ENCODE measurements at regions not wholly inside any gene's neighbourhood (a gene's known extent, or its start where the extent isn't known, plus 50 kb on each side); places are given as distances from the start of the nearest gene placed in this dataset.
"Not testable (repeated sequence)": the region's sequence is repeated elsewhere in the genome, so short reads cannot be mapped to it uniquely, and the experiment has no call there.

DNA sequence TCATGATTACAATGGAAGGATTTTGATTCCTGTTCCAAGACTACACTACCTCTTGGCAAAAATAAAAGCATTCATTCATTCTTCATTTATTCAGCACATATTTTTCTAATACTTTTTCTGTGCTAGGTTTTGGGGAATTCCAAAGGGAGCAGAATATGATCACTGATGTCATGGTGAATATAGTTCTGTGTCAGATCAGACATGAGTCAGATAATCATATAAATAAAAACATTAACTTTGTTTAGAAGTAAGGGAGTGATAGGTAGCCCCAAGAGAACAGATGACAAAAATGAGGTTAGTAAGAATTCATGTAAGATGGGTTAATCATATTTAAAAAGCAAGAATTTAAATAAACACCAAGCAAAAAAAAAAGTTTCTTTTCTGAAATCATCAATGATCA is 94.1 kb upstream of the RANBP6 start:
- ATAC-seq (ENCODE audit: low read depth) = no peak
- ChIA-PET POLR2A (no interaction called here), CTCF (no interaction called here)
- intact Hi-C loops (cut with micrococcal nuclease) = no loop called here
- H3K27ac Mint-ChIP-seq = no peak overlapping the region
- H3K4me3 Mint-ChIP-seq = no peak overlapping the region
- no peak for DNase-seq
- TF ChIP-seq, protein P1, sequence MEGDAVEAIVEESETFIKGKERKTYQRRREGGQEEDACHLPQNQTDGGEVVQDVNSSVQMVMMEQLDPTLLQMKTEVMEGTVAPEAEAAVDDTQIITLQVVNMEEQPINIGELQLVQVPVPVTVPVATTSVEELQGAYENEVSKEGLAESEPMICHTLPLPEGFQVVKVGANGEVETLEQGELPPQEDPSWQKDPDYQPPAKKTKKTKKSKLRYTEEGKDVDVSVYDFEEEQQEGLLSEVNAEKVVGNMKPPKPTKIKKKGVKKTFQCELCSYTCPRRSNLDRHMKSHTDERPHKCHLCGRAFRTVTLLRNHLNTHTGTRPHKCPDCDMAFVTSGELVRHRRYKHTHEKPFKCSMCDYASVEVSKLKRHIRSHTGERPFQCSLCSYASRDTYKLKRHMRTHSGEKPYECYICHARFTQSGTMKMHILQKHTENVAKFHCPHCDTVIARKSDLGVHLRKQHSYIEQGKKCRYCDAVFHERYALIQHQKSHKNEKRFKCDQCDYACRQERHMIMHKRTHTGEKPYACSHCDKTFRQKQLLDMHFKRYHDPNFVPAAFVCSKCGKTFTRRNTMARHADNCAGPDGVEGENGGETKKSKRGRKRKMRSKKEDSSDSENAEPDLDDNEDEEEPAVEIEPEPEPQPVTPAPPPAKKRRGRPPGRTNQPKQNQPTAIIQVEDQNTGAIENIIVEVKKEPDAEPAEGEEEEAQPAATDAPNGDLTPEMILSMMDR (IDR thresholded peaks at IDR 0.05) = no peak
- H3K4me1 Mint-ChIP-seq = no peaks in the 10 kb centered on the region
- no peaks in the 10 kb centered on the region for H3K36me3 Mint-ChIP-seq (ENCODE audit: low read depth)
- H3K9me3 Mint-ChIP-seq = no peaks in the 10 kb centered on the region
- no peaks in the 10 kb centered on the region for H3K27me3 Mint-ChIP-seq

DNA sequence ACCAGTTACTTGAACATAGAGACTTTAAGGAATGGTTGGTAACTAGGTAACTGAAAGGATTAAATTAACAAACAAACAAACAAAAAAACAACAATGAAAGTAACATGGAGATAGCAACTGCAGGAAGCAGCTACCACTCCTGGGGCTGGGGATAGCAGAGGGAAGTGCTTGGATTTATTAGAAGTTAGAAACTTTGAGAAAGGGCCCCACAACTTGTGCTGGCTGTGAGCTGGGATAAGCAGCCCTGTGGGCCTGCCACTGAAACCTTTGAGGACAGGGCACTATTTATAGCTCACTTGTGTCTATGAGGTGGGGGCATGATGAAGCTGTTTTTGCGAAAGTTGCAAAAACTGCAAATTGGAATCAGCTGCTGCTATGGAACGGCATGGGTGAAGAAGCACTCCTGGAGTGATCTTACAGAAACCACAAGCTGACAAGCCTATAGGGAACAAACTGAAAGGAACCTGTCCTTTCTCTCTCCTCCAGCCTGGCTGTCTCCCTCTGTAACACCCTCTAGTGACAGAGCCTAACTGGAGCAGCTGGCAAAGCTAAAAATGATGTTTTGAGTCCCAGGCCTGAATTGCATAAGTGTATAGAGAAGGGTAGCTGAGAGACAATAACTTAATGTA is 91.4 kb upstream of the RANBP6 start:
- TF ChIP-seq, protein P1 (IDR thresholded peaks at IDR 0.05) = no peak
- Mint-ChIP-seq H3K36me3 (ENCODE audit: low read depth) (no peaks in the 10 kb centered on the region), H3K4me3 (no peak overlapping the region), H3K4me1 (no peaks in the 10 kb centered on the region), H3K27ac (no peak overlapping the region), H3K9me3 (no peaks in the 10 kb centered on the region), H3K27me3 (no peaks in the 10 kb centered on the region)
- DNase-seq (no peak), ATAC-seq (ENCODE audit: low read depth) (no peak)
- POLR2A ChIA-PET = no interaction called here
- intact Hi-C loops (cut with micrococcal nuclease) = no loop called here
- CTCF ChIA-PET = no interaction called here

DNA sequence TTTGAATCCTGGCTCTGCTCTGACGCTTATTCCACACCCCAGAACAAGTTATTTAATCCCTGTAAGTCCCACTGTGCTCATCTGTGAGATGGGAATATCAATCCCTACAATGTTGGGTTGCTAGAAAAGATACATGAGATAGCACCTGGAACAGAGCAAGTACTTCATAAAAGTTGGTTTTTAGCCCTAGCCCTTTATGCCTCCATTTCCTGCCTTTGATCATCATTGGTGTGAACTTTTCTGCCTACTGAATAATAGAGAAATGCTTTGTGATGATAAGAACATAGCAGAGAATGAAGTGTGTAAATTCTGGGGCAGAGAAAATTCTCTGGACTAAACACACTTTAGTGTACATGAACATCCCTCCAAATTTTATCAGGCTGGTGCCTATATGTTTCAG is 90.3 kb upstream of the RANBP6 start:
- H3K27me3 Mint-ChIP-seq = no peaks in the 10 kb centered on the region
- TF ChIP-seq, protein P1 (IDR thresholded peaks at IDR 0.05) = no peak
- CTCF ChIA-PET = no interaction called here
- DNase-seq (no peak), ATAC-seq (ENCODE audit: low read depth) (no peak)
- no peak overlapping the region for H3K27ac Mint-ChIP-seq
- POLR2A ChIA-PET = no interaction called here
- no peaks in the 10 kb centered on the region for H3K9me3 Mint-ChIP-seq
- no peaks in the 10 kb centered on the region for H3K4me1 Mint-ChIP-seq
- no peaks in the 10 kb centered on the region for H3K36me3 Mint-ChIP-seq (ENCODE audit: low read depth)
- intact Hi-C loops (cut with micrococcal nuclease) = no loop called here
- no peak overlapping the region for H3K4me3 Mint-ChIP-seq

DNA sequence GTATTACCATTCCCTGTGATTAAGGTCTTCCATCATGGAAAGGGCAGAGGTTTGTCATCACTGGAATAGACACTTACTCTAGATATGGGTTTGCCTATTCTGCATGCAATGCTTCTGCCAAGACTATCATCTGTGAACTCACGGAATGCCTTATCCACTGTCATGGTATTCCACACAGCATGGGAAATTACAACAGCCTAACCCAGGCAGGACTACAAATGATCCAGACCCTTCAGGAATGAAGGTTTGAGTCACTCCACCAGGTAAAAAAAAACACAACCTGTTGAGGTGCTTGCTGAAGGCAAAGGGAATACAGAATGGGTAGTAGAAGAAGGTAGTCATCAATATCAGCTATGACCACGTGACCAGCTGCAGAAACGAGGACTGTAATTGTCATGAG is 89.0 kb upstream of the RANBP6 start:
- ATAC-seq (ENCODE audit: low read depth); H3K9me3 Mint-ChIP-seq; H3K36me3 Mint-ChIP-seq (ENCODE audit: low read depth); intact Hi-C loops (cut with micrococcal nuclease); CTCF ChIA-PET; H3K4me1 Mint-ChIP-seq; POLR2A ChIA-PET; DNase-seq; H3K4me3 Mint-ChIP-seq; H3K27ac Mint-ChIP-seq; H3K27me3 Mint-ChIP-seq: not testable (repeated sequence)

DNA sequence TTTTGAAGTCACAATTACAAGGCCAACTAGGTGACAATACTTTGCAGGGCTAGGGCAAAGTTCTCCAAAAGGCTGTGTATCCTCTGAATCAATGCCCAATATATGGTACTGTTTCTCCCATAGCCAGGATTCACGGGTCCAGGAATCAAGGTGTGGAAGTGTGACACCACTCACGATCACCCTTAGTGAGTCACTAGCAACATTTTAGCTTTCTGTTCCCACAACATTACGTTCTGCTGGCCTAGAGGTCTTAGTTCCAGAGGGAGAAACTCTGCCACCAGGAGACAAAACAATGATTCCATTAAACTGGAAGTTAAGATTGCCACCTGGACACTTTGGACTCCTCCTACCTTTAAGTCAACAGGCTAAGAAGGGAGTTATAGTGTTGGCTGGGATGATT is 88.5 kb upstream of the RANBP6 start:
- intact Hi-C loops (cut with micrococcal nuclease); ATAC-seq (ENCODE audit: low read depth); DNase-seq; H3K9me3 Mint-ChIP-seq; H3K4me3 Mint-ChIP-seq; H3K36me3 Mint-ChIP-seq (ENCODE audit: low read depth); H3K4me1 Mint-ChIP-seq; H3K27ac Mint-ChIP-seq; CTCF ChIA-PET; POLR2A ChIA-PET; H3K27me3 Mint-ChIP-seq: not testable (repeated sequence)

DNA sequence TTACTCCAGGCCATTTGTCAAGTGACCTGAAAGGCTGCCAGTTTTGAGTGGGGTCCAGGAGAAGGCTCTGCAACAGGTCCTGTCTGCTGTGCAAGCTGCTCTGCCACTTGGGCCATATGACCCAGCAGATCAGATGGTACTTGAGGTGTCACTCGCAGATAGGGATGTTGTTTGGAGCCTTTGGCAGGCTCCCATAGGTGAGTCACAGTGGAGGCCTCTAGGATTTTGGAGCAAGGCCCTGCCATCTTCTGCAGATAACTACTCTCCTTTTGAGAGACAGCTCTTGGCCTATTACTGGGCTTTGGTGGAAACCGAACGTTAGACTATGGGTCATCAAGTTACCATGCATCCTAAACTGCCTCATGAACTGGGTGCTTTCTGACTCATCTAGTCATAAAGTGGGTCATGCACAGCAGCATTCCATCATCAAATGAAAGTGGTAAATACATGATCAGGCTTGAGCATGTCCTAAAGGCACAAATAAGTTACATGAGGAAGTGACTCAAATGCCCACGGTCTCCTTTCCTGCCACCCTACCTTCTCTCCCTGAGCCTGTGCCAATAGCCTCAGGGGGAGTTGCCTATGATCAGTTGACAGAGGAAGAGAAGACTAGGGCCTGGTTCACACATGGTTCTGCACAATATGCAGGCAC is 87.0 kb upstream of the RANBP6 start:
- intact Hi-C loops (cut with micrococcal nuclease); H3K4me1 Mint-ChIP-seq; H3K4me3 Mint-ChIP-seq; H3K9me3 Mint-ChIP-seq; POLR2A ChIA-PET; ATAC-seq (ENCODE audit: low read depth); H3K27ac Mint-ChIP-seq; DNase-seq; H3K36me3 Mint-ChIP-seq (ENCODE audit: low read depth); H3K27me3 Mint-ChIP-seq; CTCF ChIA-PET: not testable (repeated sequence)

DNA sequence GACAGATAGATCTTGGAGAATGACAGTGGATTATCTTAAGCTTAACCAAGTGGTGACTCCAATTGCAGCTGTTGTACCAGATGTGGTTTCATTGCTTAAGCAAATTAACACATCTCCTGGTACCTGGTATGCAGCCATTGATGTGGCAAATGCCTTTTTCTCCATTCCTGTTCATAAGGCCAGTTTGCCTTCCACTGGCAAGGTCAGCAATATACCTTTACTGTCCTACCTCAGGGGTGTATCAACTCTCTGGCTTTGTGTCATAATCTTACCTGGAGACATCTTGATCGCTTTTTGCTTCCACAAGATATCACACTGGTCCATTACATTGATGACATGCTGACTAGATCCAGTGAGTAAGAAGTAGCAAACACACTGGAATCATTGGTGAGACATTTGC is 86.3 kb upstream of the RANBP6 start:
- CTCF ChIA-PET; ATAC-seq (ENCODE audit: low read depth); H3K4me3 Mint-ChIP-seq; DNase-seq; POLR2A ChIA-PET; H3K36me3 Mint-ChIP-seq (ENCODE audit: low read depth); H3K9me3 Mint-ChIP-seq; H3K27ac Mint-ChIP-seq; H3K4me1 Mint-ChIP-seq; intact Hi-C loops (cut with micrococcal nuclease): not testable (repeated sequence)
- peaks cover 10% of the 10 kb centered on the region for H3K27me3 Mint-ChIP-seq

DNA sequence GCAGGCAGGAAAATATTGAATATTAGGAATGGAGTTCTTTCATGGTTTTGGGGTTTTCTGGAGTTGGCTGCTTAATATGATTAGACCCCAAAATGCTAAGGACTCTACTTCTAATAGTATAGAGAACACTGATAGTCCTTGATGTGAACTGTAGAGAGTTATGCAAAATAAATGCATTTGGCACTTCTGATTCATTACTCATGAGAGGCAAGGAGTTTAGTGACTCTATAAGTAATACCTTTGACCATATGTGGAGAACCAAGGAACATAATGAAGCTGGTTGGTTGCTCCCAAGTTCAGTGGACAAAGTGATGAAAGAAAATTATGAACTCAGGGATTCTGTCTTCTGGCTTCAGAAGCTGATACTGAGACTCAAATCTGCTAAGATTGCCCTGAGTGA is 83.9 kb upstream of the RANBP6 start:
- H3K36me3 Mint-ChIP-seq (ENCODE audit: low read depth); DNase-seq; H3K27ac Mint-ChIP-seq; POLR2A ChIA-PET; intact Hi-C loops (cut with micrococcal nuclease); H3K4me1 Mint-ChIP-seq; ATAC-seq (ENCODE audit: low read depth); H3K9me3 Mint-ChIP-seq; CTCF ChIA-PET; H3K4me3 Mint-ChIP-seq: not testable (repeated sequence)
- H3K27me3 Mint-ChIP-seq = peaks cover 19% of the 10 kb centered on the region
